ENCODE measurements at regions not wholly inside any gene's neighbourhood (a gene's known extent, or its start where the extent isn't known, plus 50 kb on each side); places are given as distances from the start of the nearest gene placed in this dataset.

DNA sequence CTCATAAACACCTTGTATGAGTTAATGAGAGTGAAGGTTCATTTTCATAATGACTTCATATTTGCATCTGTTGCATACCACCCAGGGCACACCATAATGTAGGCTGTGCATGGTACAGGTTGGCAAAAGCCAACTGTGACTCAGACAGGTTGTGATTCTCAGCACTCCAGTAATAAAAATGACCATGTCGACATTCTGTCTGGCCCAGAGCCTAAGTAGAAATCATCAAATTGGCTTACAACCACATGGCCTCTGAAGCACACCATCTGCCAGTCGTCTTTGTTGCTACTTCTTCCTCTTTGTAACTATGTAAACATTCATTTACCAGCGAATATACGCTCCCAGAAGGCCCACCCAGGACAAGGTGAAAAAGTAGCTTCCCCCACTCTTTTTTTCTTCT is 459.5 kb downstream of the GASK1B start:
- no peak for TF ChIP-seq EZH2phosphoT487 (conservative IDR thresholded peaks at IDR 0.05; ENCODE audit: low read length)
- TF ChIP-seq, protein P1, sequence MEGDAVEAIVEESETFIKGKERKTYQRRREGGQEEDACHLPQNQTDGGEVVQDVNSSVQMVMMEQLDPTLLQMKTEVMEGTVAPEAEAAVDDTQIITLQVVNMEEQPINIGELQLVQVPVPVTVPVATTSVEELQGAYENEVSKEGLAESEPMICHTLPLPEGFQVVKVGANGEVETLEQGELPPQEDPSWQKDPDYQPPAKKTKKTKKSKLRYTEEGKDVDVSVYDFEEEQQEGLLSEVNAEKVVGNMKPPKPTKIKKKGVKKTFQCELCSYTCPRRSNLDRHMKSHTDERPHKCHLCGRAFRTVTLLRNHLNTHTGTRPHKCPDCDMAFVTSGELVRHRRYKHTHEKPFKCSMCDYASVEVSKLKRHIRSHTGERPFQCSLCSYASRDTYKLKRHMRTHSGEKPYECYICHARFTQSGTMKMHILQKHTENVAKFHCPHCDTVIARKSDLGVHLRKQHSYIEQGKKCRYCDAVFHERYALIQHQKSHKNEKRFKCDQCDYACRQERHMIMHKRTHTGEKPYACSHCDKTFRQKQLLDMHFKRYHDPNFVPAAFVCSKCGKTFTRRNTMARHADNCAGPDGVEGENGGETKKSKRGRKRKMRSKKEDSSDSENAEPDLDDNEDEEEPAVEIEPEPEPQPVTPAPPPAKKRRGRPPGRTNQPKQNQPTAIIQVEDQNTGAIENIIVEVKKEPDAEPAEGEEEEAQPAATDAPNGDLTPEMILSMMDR (IDR thresholded peaks at IDR 0.05; ENCODE audit: insufficient read depth, low read length, poor library complexity, severe bottlenecking), result no peak
- no peaks in the 10 kb centered on the region for H3F3A ChIP-seq (ENCODE audit: insufficient read depth)
- H3K9me3 ChIP-seq (ENCODE audit: insufficient read depth, low read length), result no peaks in the 10 kb centered on the region
- H3K9me2 ChIP-seq (replicated peaks; ENCODE audit: insufficient read depth, low read length), result no peaks in the 10 kb centered on the region
- H3K27me3 ChIP-seq (ENCODE audit: low read length), result no peaks in the 10 kb centered on the region
- no peak overlapping the region for H3K9ac ChIP-seq (ENCODE audit: low read length)
- no peaks in the 10 kb centered on the region for H3K36me3 ChIP-seq (ENCODE audit: low read length)
- H3K27ac ChIP-seq (ENCODE audit: low read depth, low read length), result no peak overlapping the region
- H3K79me2 ChIP-seq (ENCODE audit: insufficient read depth, low read length), result no peaks in the 10 kb centered on the region
- H3K4me2 ChIP-seq (ENCODE audit: low read depth, low read length, poor library complexity, severe bottlenecking), result no peak overlapping the region
- H4K20me1 ChIP-seq (ENCODE audit: low read depth, low read length), result no peaks in the 10 kb centered on the region
- no peak overlapping the region for H3K4me3 ChIP-seq (ENCODE audit: insufficient read depth, low read length, poor library complexity, severe bottlenecking)
- H2AFZ ChIP-seq (ENCODE audit: low read depth, low read length, severe bottlenecking), result no peak overlapping the region

DNA sequence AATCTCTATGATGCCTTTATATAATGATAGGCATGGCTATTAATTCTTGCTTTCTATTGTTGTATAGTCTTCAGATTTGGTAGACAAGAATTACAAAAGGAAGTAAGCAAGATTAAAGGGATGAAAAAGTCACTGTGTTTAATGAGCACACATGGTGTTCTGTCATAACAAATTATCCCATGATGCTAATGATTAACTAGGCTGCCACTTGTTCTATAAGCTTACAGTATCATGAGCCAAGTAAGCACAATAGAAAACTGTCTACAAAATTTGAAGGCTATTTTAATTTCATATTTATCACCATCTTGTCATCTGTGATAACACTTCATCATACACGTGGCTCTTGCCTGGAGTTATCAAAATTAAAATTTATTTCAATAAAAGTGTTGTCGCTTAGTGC is 466.7 kb downstream of the GASK1B start:
- no peak overlapping the region for H2AFZ ChIP-seq (ENCODE audit: low read depth, low read length, severe bottlenecking)
- H3K27me3 ChIP-seq (ENCODE audit: low read length), result no peaks in the 10 kb centered on the region
- H3K9me3 ChIP-seq (ENCODE audit: insufficient read depth, low read length), result no peaks in the 10 kb centered on the region
- TF ChIP-seq, protein P1 (IDR thresholded peaks at IDR 0.05; ENCODE audit: insufficient read depth, low read length, poor library complexity, severe bottlenecking), result no peak
- no peak for TF ChIP-seq EZH2phosphoT487 (conservative IDR thresholded peaks at IDR 0.05; ENCODE audit: low read length)
- no peak overlapping the region for H3K4me3 ChIP-seq (ENCODE audit: insufficient read depth, low read length, poor library complexity, severe bottlenecking)
- H3K9ac ChIP-seq (ENCODE audit: low read length), result no peak overlapping the region
- no peaks in the 10 kb centered on the region for H3K36me3 ChIP-seq (ENCODE audit: low read length)
- no peaks in the 10 kb centered on the region for H3F3A ChIP-seq (ENCODE audit: insufficient read depth)
- H3K27ac ChIP-seq (ENCODE audit: low read depth, low read length), result no peak overlapping the region
- no peaks in the 10 kb centered on the region for H4K20me1 ChIP-seq (ENCODE audit: low read depth, low read length)
- no peaks in the 10 kb centered on the region for H3K79me2 ChIP-seq (ENCODE audit: insufficient read depth, low read length)
- no peaks in the 10 kb centered on the region for H3K9me2 ChIP-seq (replicated peaks; ENCODE audit: insufficient read depth, low read length)
- no peak overlapping the region for H3K4me2 ChIP-seq (ENCODE audit: low read depth, low read length, poor library complexity, severe bottlenecking)

DNA sequence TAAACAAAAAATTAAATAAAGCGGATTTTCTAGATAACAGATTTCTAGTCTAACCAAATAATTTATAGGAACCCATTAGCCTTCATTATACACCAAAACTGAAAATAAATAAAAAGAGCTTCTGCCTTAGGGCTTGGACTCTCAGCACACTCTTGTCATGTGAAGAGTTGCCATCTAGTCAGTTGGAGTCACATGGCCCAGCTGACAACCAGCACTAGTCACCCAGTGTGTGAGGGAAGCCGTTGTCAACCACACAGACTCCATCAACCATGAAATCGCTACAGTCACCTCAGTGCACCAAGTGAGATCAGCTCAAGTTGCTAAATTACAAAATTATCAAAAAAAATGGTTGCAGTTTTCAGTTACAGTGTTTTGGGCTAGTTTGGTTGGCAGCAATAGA is 470.0 kb downstream of the GASK1B start:
- H3F3A ChIP-seq (ENCODE audit: insufficient read depth), result no peaks in the 10 kb centered on the region
- no peaks in the 10 kb centered on the region for H3K27me3 ChIP-seq (ENCODE audit: low read length)
- H3K9me3 ChIP-seq (ENCODE audit: insufficient read depth, low read length), result no peaks in the 10 kb centered on the region
- H3K9me2 ChIP-seq (replicated peaks; ENCODE audit: insufficient read depth, low read length), result no peaks in the 10 kb centered on the region
- H4K20me1 ChIP-seq (ENCODE audit: low read depth, low read length), result no peaks in the 10 kb centered on the region
- no peak overlapping the region for H3K4me3 ChIP-seq (ENCODE audit: insufficient read depth, low read length, poor library complexity, severe bottlenecking)
- H3K27ac ChIP-seq (ENCODE audit: low read depth, low read length), result no peak overlapping the region
- H3K9ac ChIP-seq (ENCODE audit: low read length), result no peak overlapping the region
- H3K4me2 ChIP-seq (ENCODE audit: low read depth, low read length, poor library complexity, severe bottlenecking), result no peak overlapping the region
- H3K79me2 ChIP-seq (ENCODE audit: insufficient read depth, low read length), result no peaks in the 10 kb centered on the region
- no peak overlapping the region for H2AFZ ChIP-seq (ENCODE audit: low read depth, low read length, severe bottlenecking)
- no peak for TF ChIP-seq EZH2phosphoT487 (conservative IDR thresholded peaks at IDR 0.05; ENCODE audit: low read length)
- TF ChIP-seq, protein P1 (IDR thresholded peaks at IDR 0.05; ENCODE audit: insufficient read depth, low read length, poor library complexity, severe bottlenecking), result no peak
- H3K36me3 ChIP-seq (ENCODE audit: low read length), result no peaks in the 10 kb centered on the region

DNA sequence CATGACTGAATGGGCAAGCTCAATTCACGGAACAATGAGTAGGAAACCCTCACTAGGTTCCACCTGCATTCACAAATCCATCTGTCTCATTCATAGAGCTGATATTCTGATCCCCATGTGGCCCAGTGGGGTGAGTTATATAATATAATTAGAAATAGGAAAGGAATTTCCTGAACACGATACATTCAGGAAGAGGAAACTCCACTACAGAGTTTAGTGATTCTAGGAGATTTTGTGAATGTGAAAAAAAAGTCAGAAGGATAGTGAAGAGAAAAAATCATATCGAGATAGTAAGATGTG is 471.2 kb downstream of the GASK1B start:
- no peaks in the 10 kb centered on the region for H3K36me3 ChIP-seq (ENCODE audit: low read length)
- H2AFZ ChIP-seq (ENCODE audit: low read depth, low read length, severe bottlenecking), result no peak overlapping the region
- no peaks in the 10 kb centered on the region for H3K79me2 ChIP-seq (ENCODE audit: insufficient read depth, low read length)
- no peak overlapping the region for H3K9ac ChIP-seq (ENCODE audit: low read length)
- H3F3A ChIP-seq (ENCODE audit: insufficient read depth), result no peaks in the 10 kb centered on the region
- no peaks in the 10 kb centered on the region for H3K27me3 ChIP-seq (ENCODE audit: low read length)
- H3K9me3 ChIP-seq (ENCODE audit: insufficient read depth, low read length), result no peaks in the 10 kb centered on the region
- TF ChIP-seq, protein P1 (IDR thresholded peaks at IDR 0.05; ENCODE audit: insufficient read depth, low read length, poor library complexity, severe bottlenecking), result no peak
- no peak for TF ChIP-seq EZH2phosphoT487 (conservative IDR thresholded peaks at IDR 0.05; ENCODE audit: low read length)
- H3K27ac ChIP-seq (ENCODE audit: low read depth, low read length), result no peak overlapping the region
- H3K4me3 ChIP-seq (ENCODE audit: insufficient read depth, low read length, poor library complexity, severe bottlenecking), result no peak overlapping the region
- no peak overlapping the region for H3K4me2 ChIP-seq (ENCODE audit: low read depth, low read length, poor library complexity, severe bottlenecking)
- H4K20me1 ChIP-seq (ENCODE audit: low read depth, low read length), result no peaks in the 10 kb centered on the region
- no peaks in the 10 kb centered on the region for H3K9me2 ChIP-seq (replicated peaks; ENCODE audit: insufficient read depth, low read length)

Data from SU-DHL-6 (cell line).